OCI-LY3 (cell line): ENCODE measurements at regions not wholly inside any gene's neighbourhood (a gene's known extent, or its start where the extent isn't known, plus 50 kb on each side); places are given as distances from the start of the nearest gene placed in this dataset.

Experiments used
- EZH2phosphoT487 ChIP-seq: fragments of 200-600 bp; shearing (Covaris generic); IDR thresholded peaks from 2 replicates; pipeline ENCODE4 v1.6.1; 2018; ENCODE audit warnings: antibody characterized with exemption, mixed run types, low read depth
- TF ChIP-seq, protein P1 (sequence below): fragments of 200-600, 300-600 bp; sonication (generic); IDR thresholded peaks from 2 replicates; pipeline ENCODE4 v1.5.1; 2014; ENCODE audit warnings: antibody characterized with exemption, low read length, low read depth

GRCh38 chr14:87811246-87811645 is 181.7 kb downstream of the GALC start:
- TF ChIP-seq, protein P1, sequence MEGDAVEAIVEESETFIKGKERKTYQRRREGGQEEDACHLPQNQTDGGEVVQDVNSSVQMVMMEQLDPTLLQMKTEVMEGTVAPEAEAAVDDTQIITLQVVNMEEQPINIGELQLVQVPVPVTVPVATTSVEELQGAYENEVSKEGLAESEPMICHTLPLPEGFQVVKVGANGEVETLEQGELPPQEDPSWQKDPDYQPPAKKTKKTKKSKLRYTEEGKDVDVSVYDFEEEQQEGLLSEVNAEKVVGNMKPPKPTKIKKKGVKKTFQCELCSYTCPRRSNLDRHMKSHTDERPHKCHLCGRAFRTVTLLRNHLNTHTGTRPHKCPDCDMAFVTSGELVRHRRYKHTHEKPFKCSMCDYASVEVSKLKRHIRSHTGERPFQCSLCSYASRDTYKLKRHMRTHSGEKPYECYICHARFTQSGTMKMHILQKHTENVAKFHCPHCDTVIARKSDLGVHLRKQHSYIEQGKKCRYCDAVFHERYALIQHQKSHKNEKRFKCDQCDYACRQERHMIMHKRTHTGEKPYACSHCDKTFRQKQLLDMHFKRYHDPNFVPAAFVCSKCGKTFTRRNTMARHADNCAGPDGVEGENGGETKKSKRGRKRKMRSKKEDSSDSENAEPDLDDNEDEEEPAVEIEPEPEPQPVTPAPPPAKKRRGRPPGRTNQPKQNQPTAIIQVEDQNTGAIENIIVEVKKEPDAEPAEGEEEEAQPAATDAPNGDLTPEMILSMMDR = no peak
- no peak for TF ChIP-seq EZH2phosphoT487
